C4-2B (cell line): ENCODE measurements at regions not wholly inside any gene's neighbourhood (a gene's known extent, or its start where the extent isn't known, plus 50 kb on each side); places are given as distances from the start of the nearest gene placed in this dataset.

ENCODE experiments used
- H3K27ac ChIP-seq: fragments of 450-650 bp; 2 replicates; pipeline ENCODE4 v1.5.1; 2017
- CTCF ChIP-seq: fragments of 450-650 bp; conservative IDR thresholded peaks from 2 replicates; pipeline ENCODE4 v1.5.1; 2017; ENCODE audit warnings: mild to moderate bottlenecking
- ZFX ChIP-seq: fragments of 450-650 bp; IDR thresholded peaks from 2 replicates; pipeline ENCODE4 v1.6.1; 2017

GRCh38 chr17:36760425-36760824 lies 159.0 kb downstream of the MRM1 start:
- TF ChIP-seq CTCF (no peak), ZFX (no peak)
- H3K27ac ChIP-seq: no peak overlapping the region

GRCh38 chr17:36761203-36761950 lies 160.0 kb downstream of the MRM1 start:
- TF ChIP-seq CTCF (no peak), ZFX (no peak)
- H3K27ac ChIP-seq: no peak overlapping the region

GRCh38 chr17:36765436-36766043 lies 164.2 kb downstream of the MRM1 start:
- TF ChIP-seq CTCF: no peak
- TF ChIP-seq ZFX: no peak
- no peak overlapping the region for H3K27ac ChIP-seq

- TF ChIP-seq ZFX (no peak), CTCF (no peak; the same call in 1 of the 2 replicates)
- H3K27ac ChIP-seq: no peak overlapping the region
Observed at GRCh38 chr17:36768394-36768793, 167.0 kb downstream of the MRM1 start.

- no peak overlapping the region for H3K27ac ChIP-seq
- no peak for TF ChIP-seq ZFX
- TF ChIP-seq CTCF: no peak
Observed at GRCh38 chr17:36773039-36773438, 164.2 kb upstream of the LHX1 start.

GRCh38 chr17:36777118-36777517 lies 160.2 kb upstream of the LHX1 start:
- TF ChIP-seq CTCF: no peak
- no peak for TF ChIP-seq ZFX

GRCh38 chr17:36778448-36778847 lies 158.8 kb upstream of the LHX1 start:
- no peak overlapping the region for H3K27ac ChIP-seq
- TF ChIP-seq ZFX (no peak), CTCF (no peak)

More at GRCh38 chr17:36777118-36777517, 160.2 kb upstream of the LHX1 start:
- H3K27ac ChIP-seq: no peak overlapping the region
